Liver (tissue), 8 donors: ENCODE measurements at regions not wholly inside any gene's neighbourhood (a gene's known extent, or its start where the extent isn't known, plus 50 kb on each side); places are given as distances from the start of the nearest gene placed in this dataset.

Experiments used
- DNase-seq: peaks from one replicate; pipeline ENCODE4 v3.0.0-alpha.2; 2017; ENCODE audit warnings: low spot score
- H3K27ac ChIP-seq, 2 donors: one replicate each; pipeline ENCODE4 v1.7.0; 2013; ENCODE audit warnings: inconsistent platforms in 2 of 2, low read length in 2 of 2, control low read depth in 1 of 2, low read depth in 1 of 2, mild to moderate bottlenecking in 1 of 2
- H3K27me3 ChIP-seq, 4 donors: one replicate each; pipeline versions ENCODE4 v1.6.1 to v1.7.0; 2013; ENCODE audit warnings: low read length in 3 of 4, inconsistent platforms in 1 of 4, mild to moderate bottlenecking in 1 of 4, moderate library complexity in 1 of 4; ENCODE audit not compliant: control insufficient read depth in 4 of 4, insufficient read depth in 4 of 4
- H3K36me3 ChIP-seq, 4 donors: one replicate each; pipeline versions ENCODE4 v1.6.1 to v1.7.0; 2013; ENCODE audit warnings: low read length in 3 of 4, mild to moderate bottlenecking in 3 of 4, low read depth in 1 of 4, moderate library complexity in 1 of 4; ENCODE audit not compliant: control insufficient read depth in 4 of 4, insufficient read depth in 3 of 4
- H3K4me1 ChIP-seq, 4 donors: one replicate each; pipeline versions ENCODE4 v1.6.1 to v1.7.0; 2013; ENCODE audit warnings: low read length in 3 of 4, mild to moderate bottlenecking in 3 of 4, moderate library complexity in 1 of 4; ENCODE audit not compliant: control insufficient read depth in 4 of 4, insufficient read depth in 4 of 4
- H3K4me3 ChIP-seq, 3 donors: one replicate each; pipeline versions ENCODE4 v1.6.1 to v1.7.0; 2013; ENCODE audit warnings: low read length in 3 of 3, control low read depth in 1 of 3, low read depth in 1 of 3, mild to moderate bottlenecking in 1 of 3
- H3K9ac ChIP-seq, 2 donors: one replicate each; pipeline ENCODE4 v1.7.0; 2013; ENCODE audit warnings: low read length in 2 of 2, mild to moderate bottlenecking in 2 of 2, moderate library complexity in 2 of 2, control low read depth in 1 of 2, low read depth in 1 of 2
- H3K9me3 ChIP-seq, 4 donors: one replicate each; pipeline versions ENCODE4 v1.6.1 to v1.7.0; 2013; ENCODE audit warnings: low read length in 3 of 4; ENCODE audit not compliant: control insufficient read depth in 4 of 4
- ATF3 ChIP-seq: IDR thresholded peaks from 2 replicates; pipeline ENCODE4 v1.6.1; 2016; ENCODE audit warnings: antibody characterized with exemption
- CTCF ChIP-seq: fragments of 150-350 bp; IDR thresholded peaks from 2 replicates; pipeline ENCODE4 v1.5.1; 2017; ENCODE audit warnings: improper control_type of control experiment, low read depth, low read length; ENCODE audit not compliant: missing input control
- EGR1 ChIP-seq, 2 donors: IDR thresholded peaks; 2 replicates each; pipeline ENCODE4 v1.6.1; 2016 to 2018; ENCODE audit warnings: antibody characterized with exemption in 2 of 2, low read depth in 2 of 2
- FOXA1 ChIP-seq: IDR thresholded peaks from 2 replicates; pipeline ENCODE4 v1.6.1; 2016; ENCODE audit warnings: antibody characterized with exemption
- FOXA2 ChIP-seq: IDR thresholded peaks from 2 replicates; pipeline ENCODE4 v1.6.1; 2016; ENCODE audit warnings: antibody characterized with exemption
- GABPA ChIP-seq, 2 donors: IDR thresholded peaks in 1 of 2; conservative IDR thresholded peaks in 1 of 2; 2 replicates each; pipeline ENCODE4 v1.6.1; 2016; ENCODE audit warnings: antibody characterized with exemption in 2 of 2, mild to moderate bottlenecking in 1 of 2, moderate library complexity in 1 of 2
- HNF4A ChIP-seq, 2 donors: conservative IDR thresholded peaks; 2 replicates each; pipeline ENCODE4 v1.6.1; 2016; ENCODE audit warnings: antibody characterized with exemption in 2 of 2, mild to moderate bottlenecking in 2 of 2
- HNF4G ChIP-seq: IDR thresholded peaks from 2 replicates; pipeline ENCODE4 v1.6.1; 2016; ENCODE audit warnings: antibody characterized with exemption
- JUND ChIP-seq, 2 donors: IDR thresholded peaks; 2 replicates each; pipeline ENCODE4 v1.6.1; 2016; ENCODE audit warnings: antibody characterized with exemption in 2 of 2
- MAX ChIP-seq: IDR thresholded peaks from 2 replicates; pipeline ENCODE4 v1.6.1; 2016; ENCODE audit warnings: antibody characterized with exemption
- NR2F2 ChIP-seq: IDR thresholded peaks from 2 replicates; pipeline ENCODE4 v1.6.1; 2016; ENCODE audit warnings: antibody characterized with exemption
- RAD21 ChIP-seq, 2 donors: IDR thresholded peaks; 2 replicates each; pipeline ENCODE4 v1.6.1; 2016; ENCODE audit warnings: antibody characterized with exemption in 2 of 2, mild to moderate bottlenecking in 2 of 2
- REST ChIP-seq: IDR thresholded peaks from 2 replicates; pipeline ENCODE4 v1.6.1; 2016; ENCODE audit warnings: antibody characterized with exemption, mild to moderate bottlenecking
- RXRA ChIP-seq, 2 donors: IDR thresholded peaks; 2 replicates each; pipeline ENCODE4 v1.6.1; 2017 to 2018; ENCODE audit warnings: antibody characterized with exemption in 2 of 2, mild to moderate bottlenecking in 1 of 2
- SP1 ChIP-seq: IDR thresholded peaks from 2 replicates; pipeline ENCODE4 v1.6.1; 2018; ENCODE audit warnings: antibody characterized with exemption, mild to moderate bottlenecking
- TAF1 ChIP-seq: conservative IDR thresholded peaks from 2 replicates; pipeline ENCODE4 v1.6.1; 2016; ENCODE audit warnings: antibody characterized with exemption, mild to moderate bottlenecking
- YY1 ChIP-seq: IDR thresholded peaks from 2 replicates; pipeline ENCODE4 v1.6.1; 2016; ENCODE audit warnings: antibody characterized with exemption, mild to moderate bottlenecking
- ZBTB33 ChIP-seq: IDR thresholded peaks from 2 replicates; pipeline ENCODE4 v1.6.1; 2016; ENCODE audit warnings: antibody characterized with exemption
- WGBS: extraction: QIAGEN DNeasy Blood & Tissue Kit; methylation state at CpG from one replicate; pipeline ENCODE4 v1.1.7; 2013; 5-methylcytosine and 5-hydroxymethylcytosine counted together
- donor health status: healthy.
- donor health status: healthy.
- donor health status: healthy.
- donor health status: healthy.
- donor health status: healthy.

GRCh38 chr2:195414537-195415100 is 242.4 kb upstream of the SLC39A10 start:
- H3K4me3 ChIP-seq, result no peak overlapping the region
- 65% methylated on average over 3 of the region's 3 CpGs for WGBS
- TF ChIP-seq ATF3 (no peak), CTCF (no peak), REST (no peak), TAF1 (no peak), HNF4A (conservative IDR thresholded peaks at IDR 0.05) (no peak), ZBTB33 (no peak), SP1 (no peak), FOXA2 (no peak), RXRA (IDR thresholded peaks at IDR 0.05) (no peak), FOXA1 (no peak), JUND (IDR thresholded peaks at IDR 0.05) (no peak), HNF4G (no peak), GABPA (IDR thresholded peaks at IDR 0.05 in 1 of 2, conservative IDR thresholded peaks at IDR 0.05 in 1 of 2) (no peak), RAD21 (IDR thresholded peaks at IDR 0.05) (no peak), NR2F2 (no peak), YY1 (no peak), EGR1 (IDR thresholded peaks at IDR 0.05; ENCODE audit: low read depth in 2 of 2) (no peak), MAX (no peak)

More at GRCh38 chr2:195414537-195415100, 242.4 kb upstream of the SLC39A10 start:
- Histone ChIP-seq H3K9ac (no peak overlapping the region), H3K9me3 (no peaks in the 10 kb centered on the region), H3K27me3 (no peaks in the 10 kb centered on the region), H3K36me3 (no peaks in the 10 kb centered on the region), H3K27ac (no peak overlapping the region), H3K4me1 (no peaks in the 10 kb centered on the region)
- no peak for DNase-seq
